Right lobe of liver (tissue), 6 donors: ENCODE measurements at regions not wholly inside any gene's neighbourhood (a gene's known extent, or its start where the extent isn't known, plus 50 kb on each side); places are given as distances from the start of the nearest gene placed in this dataset.

Experiments used
- ATAC-seq, 4 donors: fragments of 200-7000 bp; cut with Tn5 transposase; one replicate each; pipeline ENCODE4 v1.9.1; 2020; ENCODE audit warnings: mild to moderate bottlenecking in 4 of 4, moderate library complexity in 4 of 4
- DNase-seq, 3 donors: peaks; one replicate each; pipeline ENCODE4 v3.0.0-alpha.2; 2020
- H3K27ac ChIP-seq, 3 donors: fragments of 200-600 bp; one replicate each; pipeline ENCODE4 v1.8.0; 2022
- H3K27me3 ChIP-seq, 2 donors: fragments of 200-600 bp; one replicate each; pipeline ENCODE4 v1.8.0; 2022
- H3K36me3 ChIP-seq, 4 donors: fragments of 200-600 bp; sonication (generic) in 1 of 4; one replicate each; pipeline versions ENCODE4 v1.5.1 to v1.8.0; 2017 to 2022; ENCODE audit warnings: control low read depth in 1 of 4
- H3K4me1 ChIP-seq, 4 donors: fragments of 200-600 bp; sonication (generic) in 1 of 4; one replicate each; pipeline versions ENCODE4 v1.5.1 to v1.8.0; 2017 to 2022; ENCODE audit warnings: control low read depth in 1 of 4
- H3K4me3 ChIP-seq, 3 donors: fragments of 200-600 bp; one replicate each; pipeline ENCODE4 v1.8.0; 2022
- H3K9me3 ChIP-seq, 4 donors: fragments of 200-600 bp; sonication (generic) in 1 of 4; one replicate each; pipeline versions ENCODE4 v1.5.1 to v1.8.0; 2017 to 2022; ENCODE audit warnings: control low read depth in 1 of 4
- CTCF ChIP-seq, 4 donors: fragments of 200-600 bp in 3 of 4; fragments of 450-650 bp in 1 of 4; IDR thresholded peaks; one replicate each; pipeline versions ENCODE4 v1.5.1 to v1.8.0; 2016 to 2022; ENCODE audit warnings: antibody characterized with exemption in 4 of 4, mild to moderate bottlenecking in 2 of 4
- POLR2A ChIP-seq: fragments of 450-650 bp; IDR thresholded peaks from one replicate; pipeline ENCODE4 v1.6.1; 2017; ENCODE audit warnings: antibody characterized with exemption, mild to moderate bottlenecking
- WGBS: methylation state at CpG from one replicate; pipeline ENCODE4 v1.1.6; 2018; ENCODE audit warnings: low coverage, low lambda C conversion rate; ENCODE audit not compliant: insufficient coverage; ENCODE audit errors: missing lambda C conversion rate; 5-methylcytosine and 5-hydroxymethylcytosine counted together
- intact Hi-C, 2 donors: fragments of 100-400 bp; cut with DNase I; formaldehyde crosslinking; loops; one replicate each; pipeline versions ENCODE4 v1.11.2 to v1.14.1; 2022
- donor health status: DM: no; HTN: yes; CAD: no.
- donor health status: DM: no; HTN: no; CAD: no.
- donor health status: DM: no; HTN: no; CAD: no.
- donor health status: DM: no; HTN: yes; CAD: no.
- donor health status: DM: no; HTN: yes; CAD: no.

DNA sequence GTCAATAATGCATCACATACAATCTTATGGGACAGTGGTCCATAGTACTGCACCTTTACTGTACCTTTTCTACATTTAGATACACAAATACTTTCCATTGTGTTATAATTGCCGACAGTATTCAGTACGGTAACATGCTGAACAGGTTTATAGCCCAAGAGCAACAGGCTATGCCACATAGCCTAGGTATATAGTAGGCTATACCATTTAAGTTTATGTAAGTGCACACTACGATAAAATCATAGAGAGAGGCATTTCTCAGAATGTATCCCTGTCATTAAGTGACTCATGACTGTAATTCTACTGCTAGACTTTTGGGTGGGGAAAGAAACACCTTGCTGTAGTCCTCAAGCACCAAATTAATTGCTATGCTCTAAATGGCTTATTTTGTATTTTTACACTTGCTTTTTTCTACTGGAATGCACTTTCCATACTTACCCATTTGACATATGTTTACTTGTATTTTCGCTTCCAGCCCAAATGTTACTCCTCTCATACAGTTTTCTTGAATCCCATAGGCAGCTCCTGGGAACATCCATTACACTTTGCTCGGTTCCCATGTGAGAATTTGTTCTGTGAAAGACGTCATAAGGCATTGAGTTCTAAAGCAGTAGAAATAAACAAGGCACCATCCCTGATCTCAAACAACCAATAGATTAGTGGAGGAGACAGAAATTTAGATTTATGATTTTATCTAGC lies 714.0 kb upstream of the ID2 start:
- H3K36me3 ChIP-seq = no peaks in the 10 kb centered on the region
- no peak overlapping the region for H3K4me3 ChIP-seq
- intact Hi-C loops = no loop called here
- no peaks in the 10 kb centered on the region for H3K4me1 ChIP-seq
- no peak overlapping the region for H3K27ac ChIP-seq
- no peaks in the 10 kb centered on the region for H3K9me3 ChIP-seq
- ATAC-seq (no peak), DNase-seq (no peak)
- no peak for TF ChIP-seq POLR2A
- TF ChIP-seq CTCF (IDR thresholded peaks at IDR 0.05) = no peak
- H3K27me3 ChIP-seq = no peaks in the 10 kb centered on the region
- WGBS = 84% methylated on average over 6 of the region's 6 CpGs

DNA sequence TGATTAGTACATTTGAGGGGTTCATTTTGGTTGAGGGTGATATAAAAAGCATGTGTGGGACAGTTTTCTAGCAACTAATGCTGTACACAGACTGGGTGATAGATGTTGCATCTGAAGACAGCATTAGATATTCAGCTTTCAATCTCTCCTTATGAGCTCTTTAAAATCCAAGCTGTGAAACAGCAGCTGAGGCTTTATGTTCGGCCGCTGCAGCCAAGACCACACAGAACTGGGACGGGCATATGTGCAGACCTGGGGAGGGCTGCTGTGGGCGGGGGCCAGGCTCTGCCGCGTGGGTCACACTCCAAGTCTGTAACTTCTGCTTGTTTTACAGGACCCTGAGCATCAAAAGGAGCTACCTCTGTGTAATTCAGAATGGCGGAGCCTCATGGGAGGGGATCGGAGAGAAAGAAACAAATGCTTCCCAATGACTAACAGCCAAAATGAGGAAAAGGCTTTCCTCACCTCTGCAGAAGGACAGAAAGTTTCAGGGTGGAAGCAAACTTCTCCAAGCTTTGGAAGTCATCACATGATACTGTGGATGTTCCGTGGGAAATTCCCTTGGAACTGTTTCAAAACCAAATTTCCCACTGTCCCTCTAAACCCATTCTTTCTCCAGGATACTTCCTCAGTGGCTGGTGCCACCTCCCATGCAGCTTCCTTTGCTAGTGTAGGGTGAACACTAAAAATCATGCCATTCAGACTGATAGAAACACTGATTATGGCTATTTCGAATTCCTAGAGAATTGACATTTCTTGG lies 711.9 kb upstream of the ID2 start:
- no peak for ATAC-seq
- H3K27me3 ChIP-seq = no peaks in the 10 kb centered on the region
- 77% methylated on average over 8 of the region's 10 CpGs for WGBS
- no peak overlapping the region for H3K27ac ChIP-seq
- H3K36me3 ChIP-seq = no peaks in the 10 kb centered on the region
- H3K4me1 ChIP-seq = no peaks in the 10 kb centered on the region
- no peak for DNase-seq
- TF ChIP-seq POLR2A (no peak), CTCF (IDR thresholded peaks at IDR 0.05) (no peak)
- intact Hi-C loops = no loop called here
- H3K9me3 ChIP-seq = no peaks in the 10 kb centered on the region
- H3K4me3 ChIP-seq = no peak overlapping the region

- H3K4me1 ChIP-seq = no peaks in the 10 kb centered on the region
- H3K9me3 ChIP-seq = no peaks in the 10 kb centered on the region
- TF ChIP-seq CTCF (IDR thresholded peaks at IDR 0.05) (no peak), POLR2A (no peak)
- intact Hi-C loops = no loop called here
- DNase-seq = no peak
- no peak overlapping the region for H3K4me3 ChIP-seq
- WGBS = 86% methylated on average over 2 of the region's 2 CpGs
- no peaks in the 10 kb centered on the region for H3K36me3 ChIP-seq
- no peak for ATAC-seq
- H3K27ac ChIP-seq = no peak overlapping the region
- no peaks in the 10 kb centered on the region for H3K27me3 ChIP-seq
Observed at GRCh38 chr2:7971248-7971647, 710.6 kb upstream of the ID2 start.

- intact Hi-C loops = no loop called here
- H3K27ac ChIP-seq = no peak overlapping the region
Observed at GRCh38 chr2:7971841-7972240, 710.0 kb upstream of the ID2 start.

More at GRCh38 chr2:7971841-7972240, 710.0 kb upstream of the ID2 start:
- H3K4me1 ChIP-seq = no peaks in the 10 kb centered on the region
- no peaks in the 10 kb centered on the region for H3K27me3 ChIP-seq
- TF ChIP-seq POLR2A (no peak), CTCF (IDR thresholded peaks at IDR 0.05) (no peak)
- WGBS = 80% methylated on average over 4 of the region's 4 CpGs
- H3K9me3 ChIP-seq = no peaks in the 10 kb centered on the region
- no peak overlapping the region for H3K4me3 ChIP-seq
- no peak for DNase-seq
- H3K36me3 ChIP-seq = no peaks in the 10 kb centered on the region
- no peak for ATAC-seq
